Astrocyte of the cerebellum (primary cell): ENCODE measurements at regions not wholly inside any gene's neighbourhood (a gene's known extent, or its start where the extent isn't known, plus 50 kb on each side); places are given as distances from the start of the nearest gene placed in this dataset.

Source experiments
- DNase-seq: peaks from one replicate; pipeline ENCODE4 v3.0.0-alpha.2; 2011; ENCODE audit warnings: low read depth
- H3K4me3 ChIP-seq: 2 replicates; pipeline ENCODE4 v1.5.1; 2011; ENCODE audit warnings: mild to moderate bottlenecking, low read depth, low read length, moderate library complexity
- in situ Hi-C: cut with HindIII; loops from 2 replicates; pipeline ENCODE4 v1.10.0; 2017; ENCODE audit warnings: low sequenced_read_pairs
- TF ChIP-seq, protein P1 (sequence below): IDR thresholded peaks from 2 replicates; pipeline ENCODE4 v1.5.1; 2012; ENCODE audit warnings: low read length, low read depth, moderate library complexity, mild to moderate bottlenecking; ENCODE audit errors: missing control alignments

GRCh38 chr3:118497274-118497673 is 537.4 kb downstream of the IGSF11 start:
- TF ChIP-seq, protein P1, sequence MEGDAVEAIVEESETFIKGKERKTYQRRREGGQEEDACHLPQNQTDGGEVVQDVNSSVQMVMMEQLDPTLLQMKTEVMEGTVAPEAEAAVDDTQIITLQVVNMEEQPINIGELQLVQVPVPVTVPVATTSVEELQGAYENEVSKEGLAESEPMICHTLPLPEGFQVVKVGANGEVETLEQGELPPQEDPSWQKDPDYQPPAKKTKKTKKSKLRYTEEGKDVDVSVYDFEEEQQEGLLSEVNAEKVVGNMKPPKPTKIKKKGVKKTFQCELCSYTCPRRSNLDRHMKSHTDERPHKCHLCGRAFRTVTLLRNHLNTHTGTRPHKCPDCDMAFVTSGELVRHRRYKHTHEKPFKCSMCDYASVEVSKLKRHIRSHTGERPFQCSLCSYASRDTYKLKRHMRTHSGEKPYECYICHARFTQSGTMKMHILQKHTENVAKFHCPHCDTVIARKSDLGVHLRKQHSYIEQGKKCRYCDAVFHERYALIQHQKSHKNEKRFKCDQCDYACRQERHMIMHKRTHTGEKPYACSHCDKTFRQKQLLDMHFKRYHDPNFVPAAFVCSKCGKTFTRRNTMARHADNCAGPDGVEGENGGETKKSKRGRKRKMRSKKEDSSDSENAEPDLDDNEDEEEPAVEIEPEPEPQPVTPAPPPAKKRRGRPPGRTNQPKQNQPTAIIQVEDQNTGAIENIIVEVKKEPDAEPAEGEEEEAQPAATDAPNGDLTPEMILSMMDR, result no peak

GRCh38 chr3:118501152-118501551 is 533.5 kb downstream of the IGSF11 start:
- in situ Hi-C loops, result no loop called here
- peak; percentile 0 for DNase-seq
- no peak overlapping the region for H3K4me3 ChIP-seq
- TF ChIP-seq, protein P1, result no peak

More at GRCh38 chr3:118497274-118497673, 537.4 kb downstream of the IGSF11 start:
- H3K4me3 ChIP-seq, result no peak overlapping the region
- in situ Hi-C loops, result no loop called here
- DNase-seq, result no peak

DNA sequence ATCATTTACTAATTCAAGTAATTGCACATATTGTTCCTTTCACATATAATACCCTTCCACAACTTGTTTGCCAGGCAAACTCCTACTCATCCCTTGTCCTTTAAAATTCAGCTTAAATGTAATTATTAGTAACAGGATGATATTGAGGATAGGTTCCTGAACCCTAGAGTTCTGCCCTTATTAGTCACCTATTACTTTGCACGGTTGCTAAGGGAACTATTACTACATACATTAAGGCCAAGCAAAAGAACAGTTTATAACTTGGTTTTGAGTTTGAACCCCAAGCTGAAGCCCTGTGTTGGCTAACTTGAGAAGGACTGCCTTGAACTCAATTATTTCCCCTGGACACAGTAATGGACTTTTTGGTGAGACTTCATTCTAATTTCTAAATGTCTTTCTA is 529.7 kb downstream of the IGSF11 start:
- no peak for DNase-seq
- H3K4me3 ChIP-seq, result no peak overlapping the region
- in situ Hi-C loops, result no loop called here
- TF ChIP-seq, protein P1, result no peak

DNA sequence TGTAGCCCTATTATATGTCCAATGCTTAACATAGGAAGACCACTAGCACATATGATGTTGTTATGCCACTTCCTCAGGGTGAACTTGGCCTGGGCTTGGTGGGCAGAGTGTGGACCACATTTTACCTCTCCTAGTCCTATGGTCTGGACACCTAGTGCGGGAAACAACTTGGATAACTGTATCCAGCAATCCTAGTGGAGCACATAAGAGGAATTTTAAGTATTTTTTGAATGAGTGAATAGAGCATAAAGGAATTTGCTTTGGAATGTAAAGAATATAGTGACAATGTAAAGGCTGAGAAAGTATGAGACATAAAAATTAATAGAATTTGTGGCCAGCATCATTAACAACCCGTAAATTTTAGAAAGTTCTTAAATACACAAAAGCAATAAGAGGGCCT is 528.9 kb downstream of the IGSF11 start:
- no peak overlapping the region for H3K4me3 ChIP-seq
- DNase-seq, result no peak
- in situ Hi-C loops, result no loop called here
- TF ChIP-seq, protein P1, result no peak

DNA sequence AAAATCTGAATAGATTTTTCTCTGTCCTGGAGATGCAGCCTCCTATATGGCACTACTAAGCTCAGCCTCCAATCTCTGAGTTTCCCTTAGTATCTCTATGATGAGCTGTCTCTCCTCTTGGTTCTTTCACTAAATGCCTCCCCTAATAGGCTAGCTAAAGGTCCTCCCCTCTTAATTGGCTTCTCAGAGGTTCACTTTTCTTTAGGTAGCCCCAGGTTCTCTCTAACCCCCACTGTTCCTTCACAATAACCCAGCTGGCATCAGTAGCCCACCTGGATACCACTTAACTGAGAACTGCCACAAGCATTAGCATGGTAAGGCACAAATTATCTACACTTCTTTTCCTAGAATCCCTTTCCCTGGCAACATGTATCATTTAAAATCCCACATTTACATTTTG is 523.2 kb downstream of the IGSF11 start:
- TF ChIP-seq, protein P1, result no peak
- in situ Hi-C loops, result no loop called here
- no peak overlapping the region for H3K4me3 ChIP-seq
- DNase-seq, result no peak

DNA sequence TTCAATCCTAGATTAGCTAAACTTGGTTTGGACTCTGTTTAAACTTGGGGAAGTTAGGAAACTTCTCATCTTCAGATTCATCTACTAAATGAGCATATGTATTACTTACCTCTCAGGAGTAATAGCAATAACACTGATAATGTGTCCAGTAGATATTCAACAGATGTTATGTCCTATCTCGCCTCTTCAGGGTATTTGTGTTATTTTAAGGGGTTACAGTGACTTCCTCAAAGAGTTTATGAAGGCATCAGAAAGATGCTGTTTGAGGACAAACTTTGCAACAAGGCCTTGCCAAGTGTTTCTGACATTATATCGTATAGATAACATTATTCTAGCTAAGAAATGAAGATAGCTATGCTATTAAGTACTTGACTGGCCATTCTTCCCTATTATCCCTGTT is 522.3 kb downstream of the IGSF11 start:
- no peak for DNase-seq
- TF ChIP-seq, protein P1, result no peak
- no peak overlapping the region for H3K4me3 ChIP-seq
- in situ Hi-C loops, result no loop called here

DNA sequence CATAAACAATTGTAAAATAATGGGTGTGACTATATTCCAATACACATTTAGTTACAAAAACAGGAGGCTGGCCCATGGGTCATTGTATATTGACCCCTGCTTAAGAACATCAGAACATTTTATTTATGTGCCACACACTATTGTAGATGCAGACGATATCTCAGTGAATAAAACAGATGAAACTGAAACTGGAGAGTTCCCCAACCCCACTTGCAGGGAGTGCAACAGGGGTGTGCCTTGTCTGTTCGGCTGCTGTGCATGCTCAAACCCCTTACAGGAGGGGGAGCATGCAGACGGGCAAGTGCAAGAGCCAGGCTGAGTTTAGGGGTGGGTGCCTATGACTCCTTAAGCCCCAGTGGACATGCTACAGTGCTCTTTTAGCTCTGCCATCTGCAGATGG is 509.6 kb downstream of the IGSF11 start:
- TF ChIP-seq, protein P1, result no peak
- no peak overlapping the region for H3K4me3 ChIP-seq
- no peak for DNase-seq
- in situ Hi-C loops, result no loop called here
